HG03196 (cell line): ENCODE measurements at regions not wholly inside any gene's neighbourhood (a gene's known extent, or its start where the extent isn't known, plus 50 kb on each side); places are given as distances from the start of the nearest gene placed in this dataset.

Experiments used
- ATAC-seq: cut with Tn5 transposase; IDR thresholded peaks from one replicate; pipeline ENCODE4 v1.9.1; 2021; ENCODE audit not compliant: unreplicated experiment

DNA sequence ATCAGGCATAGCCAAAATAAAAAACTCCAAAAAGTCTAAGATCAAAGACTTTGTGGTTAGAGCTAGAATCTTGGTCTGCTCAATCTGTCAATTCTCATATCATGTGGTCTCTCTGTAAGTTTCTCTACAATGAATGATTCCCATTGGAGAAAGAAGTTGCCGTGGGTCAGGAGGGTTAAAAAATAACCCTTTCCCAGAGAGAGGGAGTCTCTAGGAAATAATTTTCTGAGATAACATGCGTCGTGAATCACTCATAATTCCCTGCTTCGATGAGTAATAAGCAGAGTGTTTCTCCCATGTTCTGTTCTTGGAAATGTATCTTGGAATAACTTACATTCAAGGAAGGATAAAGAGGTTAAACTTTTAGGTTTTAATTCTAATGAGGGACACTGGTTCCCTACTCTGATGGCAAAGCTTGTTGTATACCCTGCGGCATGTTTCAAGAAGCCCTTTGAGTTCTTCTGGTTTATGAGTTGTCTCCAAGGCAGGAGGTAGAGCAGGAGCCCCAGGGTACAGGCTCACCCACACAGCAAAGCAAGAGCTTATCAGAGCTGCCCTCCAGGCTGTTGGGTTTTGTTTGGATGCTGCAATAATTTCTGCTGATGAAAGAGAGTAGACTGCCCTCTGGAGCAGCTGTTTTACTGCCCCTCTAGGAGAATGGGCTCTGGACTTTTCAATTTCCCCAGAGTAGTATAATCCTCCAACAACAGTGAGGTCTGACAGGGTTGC, 599.1 kb downstream of the QKI start:
- ATAC-seq, result no peak

DNA sequence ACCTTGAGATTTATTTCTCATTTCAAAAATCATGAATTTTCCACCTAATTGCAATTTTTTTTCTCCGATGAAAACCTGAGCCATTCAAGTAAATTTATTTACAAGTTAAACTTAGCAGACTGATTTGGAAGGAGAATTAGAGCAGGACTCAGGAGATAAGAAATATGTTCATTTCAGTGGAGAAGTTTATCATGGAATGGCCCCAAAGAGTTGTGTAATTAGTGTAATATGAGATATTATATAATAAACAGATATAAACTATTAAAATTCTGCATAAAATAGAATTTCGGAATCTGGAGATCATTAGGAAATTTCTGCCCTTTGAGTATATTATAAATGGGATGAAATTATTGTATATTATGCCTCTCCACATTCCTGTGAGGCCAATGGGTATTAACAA, 596.8 kb downstream of the QKI start:
- no peak for ATAC-seq

DNA sequence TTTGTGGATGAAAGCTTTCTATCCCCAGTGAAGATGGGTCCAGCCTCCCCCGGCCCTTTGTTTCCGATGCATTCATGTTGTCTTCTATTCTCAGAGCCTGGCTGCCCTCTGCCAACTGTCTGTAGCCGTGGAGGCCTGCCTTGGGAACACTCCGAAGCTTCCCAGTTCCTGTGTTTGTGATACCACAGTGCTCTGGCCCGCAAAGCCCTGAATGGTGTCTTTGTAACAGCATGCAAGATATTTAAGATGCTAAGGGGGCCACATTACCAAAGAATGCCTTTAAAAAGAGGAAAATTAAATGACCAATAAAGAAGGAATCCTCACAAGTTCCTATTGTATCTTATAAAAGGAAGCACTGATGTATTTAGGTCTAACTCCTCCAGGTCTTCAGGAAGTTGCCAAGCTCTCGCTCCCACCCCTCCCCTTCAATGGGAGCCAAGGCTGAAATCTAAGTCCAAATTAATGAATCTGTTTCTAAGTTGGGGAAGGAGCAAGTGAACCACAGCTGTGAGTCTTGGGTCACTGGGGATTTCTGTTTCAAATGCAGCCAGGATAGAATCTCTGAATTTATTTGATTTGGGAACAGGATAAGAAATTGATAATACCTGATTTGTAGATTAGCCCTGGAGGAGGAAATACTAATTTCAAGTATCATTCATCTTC, 596.1 kb downstream of the QKI start:
- no peak for ATAC-seq

DNA sequence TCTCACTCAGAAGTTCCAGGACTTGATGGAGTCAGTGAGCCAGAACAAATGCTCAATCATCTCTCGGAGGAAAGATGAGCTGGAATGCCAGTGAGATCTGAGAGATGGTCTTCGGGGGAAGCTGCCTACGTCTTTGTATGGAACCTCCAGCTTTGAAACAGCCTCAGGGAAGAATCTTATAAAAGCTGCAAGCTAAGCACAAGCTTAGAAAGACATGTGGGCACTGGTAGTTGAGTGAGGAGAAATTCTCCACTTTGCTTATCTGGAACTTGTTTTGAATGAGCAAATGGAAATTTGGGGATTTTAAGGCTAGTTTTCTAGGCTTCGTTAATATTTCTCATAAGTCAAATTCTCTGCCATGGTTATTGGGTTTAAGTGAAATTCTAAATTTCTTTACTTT, 594.4 kb downstream of the QKI start:
- ATAC-seq, result no peak

DNA sequence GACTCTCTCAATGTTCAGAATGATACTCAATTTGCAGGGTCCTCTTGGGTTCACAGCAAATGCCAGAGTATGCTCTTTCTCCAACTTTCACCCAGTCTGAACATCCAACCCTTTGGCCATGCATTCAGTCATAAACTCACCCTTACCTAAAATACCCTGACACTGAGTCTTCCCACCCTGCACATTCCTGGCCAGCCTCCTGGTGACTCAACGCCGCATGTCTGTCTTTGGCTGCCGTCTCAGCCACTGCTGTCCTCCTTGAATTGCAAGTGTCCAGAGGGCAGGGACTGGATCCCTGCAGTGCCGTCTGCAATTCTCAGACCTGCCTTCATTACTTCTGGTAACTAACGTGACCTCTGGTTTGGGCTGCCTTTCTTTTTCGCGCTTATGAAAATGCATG, 593.4 kb downstream of the QKI start:
- no peak for ATAC-seq

DNA sequence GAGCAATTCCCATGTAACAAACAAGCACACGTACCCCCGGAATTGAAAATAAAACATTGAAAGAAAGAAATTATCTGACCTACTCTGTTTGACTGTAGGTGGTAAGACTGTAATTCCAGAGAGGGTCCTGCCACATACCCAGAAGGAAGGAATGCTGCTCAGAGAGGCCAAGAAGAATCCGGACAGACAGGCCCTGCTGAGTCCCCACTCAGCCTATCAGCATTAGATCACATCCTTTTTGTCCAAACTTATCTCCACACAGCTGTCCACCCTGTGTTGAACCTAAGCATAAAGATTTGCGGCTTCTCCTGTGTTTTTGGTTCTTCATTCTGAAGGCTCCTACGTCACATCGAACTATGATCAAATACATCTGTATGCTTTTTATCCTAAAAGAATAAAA, 591.9 kb downstream of the QKI start:
- ATAC-seq, result no peak

DNA sequence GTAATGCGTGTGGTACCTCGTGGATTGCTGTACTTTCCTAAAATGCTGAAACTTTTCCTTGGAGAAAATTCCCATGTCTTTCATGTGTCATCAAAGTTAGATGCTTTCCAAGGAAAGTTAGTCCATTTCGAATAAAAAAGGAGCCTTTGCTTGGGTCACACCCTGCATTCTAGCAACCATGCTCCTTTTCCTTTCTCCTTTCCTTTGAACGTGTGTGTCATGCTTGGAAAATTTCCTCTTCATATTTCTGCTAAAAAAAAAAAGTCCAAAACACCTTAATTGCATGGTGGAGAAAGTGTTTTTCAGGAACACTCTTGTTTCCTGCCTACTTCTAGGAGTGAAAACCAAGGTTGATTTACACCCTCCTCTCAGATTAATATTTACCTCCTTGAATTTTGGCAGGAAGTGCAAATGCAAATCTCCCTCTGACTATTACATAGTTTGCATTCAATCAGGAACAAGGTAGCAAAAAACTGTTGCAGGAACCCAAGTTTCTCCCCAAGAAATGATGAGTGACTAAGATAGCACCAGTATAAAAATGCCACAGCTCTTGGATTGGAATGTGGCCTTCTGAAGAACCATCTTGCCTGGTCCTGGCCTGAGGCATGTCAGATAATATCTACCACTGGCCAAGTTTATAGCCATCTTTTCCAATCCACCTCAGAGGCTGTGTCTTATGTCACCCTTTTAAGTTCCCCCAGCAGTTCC, 590.6 kb downstream of the QKI start:
- ATAC-seq, result no peak

DNA sequence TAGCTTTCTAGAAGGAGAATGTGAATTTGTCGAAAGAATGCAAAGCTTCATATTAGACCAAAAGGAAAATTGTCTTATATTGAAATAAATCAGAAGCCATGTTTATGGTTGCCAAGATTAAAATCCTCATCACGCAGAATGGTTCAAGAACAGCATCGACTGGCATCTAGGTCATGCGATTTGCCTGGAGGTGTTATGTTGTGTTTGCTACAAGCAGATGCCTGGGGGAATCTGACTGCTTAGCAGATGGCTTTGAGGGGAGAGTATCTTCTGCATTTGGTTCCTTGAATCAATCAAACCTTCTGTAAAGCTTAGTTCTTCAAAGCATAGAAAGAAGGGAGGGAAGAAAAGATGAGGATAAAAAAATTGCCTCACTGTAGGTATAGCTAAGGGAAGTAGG, 585.8 kb downstream of the QKI start:
- no peak for ATAC-seq

DNA sequence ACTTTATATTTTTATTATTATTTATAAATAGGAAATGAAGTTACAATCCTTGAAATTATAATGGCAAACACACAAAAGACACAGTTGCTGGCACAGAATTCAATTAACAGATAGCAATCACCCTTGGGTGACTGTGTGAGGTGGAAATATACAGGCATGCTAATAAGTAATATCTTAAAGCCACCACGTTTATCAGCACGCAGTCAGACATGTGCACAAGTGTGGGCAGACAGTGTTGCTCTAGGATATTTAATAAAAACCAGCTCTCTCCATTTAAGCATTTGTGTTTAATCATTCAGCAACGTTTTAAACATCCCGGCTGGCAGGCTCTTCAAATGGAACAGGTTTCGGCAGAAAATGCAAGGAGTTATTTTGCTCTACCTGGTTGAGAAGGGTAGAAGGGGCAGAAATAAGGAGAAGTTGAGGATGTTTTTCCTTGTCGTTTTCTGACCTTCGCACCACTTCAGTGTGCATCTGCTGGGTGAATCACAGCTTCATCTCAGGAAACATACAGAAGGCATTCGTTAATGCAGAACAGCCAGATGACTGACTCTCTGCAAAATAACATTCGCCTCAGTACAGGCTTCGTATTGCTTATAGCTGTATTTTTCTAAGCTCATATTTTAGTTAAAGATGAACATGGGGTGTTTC, 585.1 kb downstream of the QKI start:
- ATAC-seq, result no peak

DNA sequence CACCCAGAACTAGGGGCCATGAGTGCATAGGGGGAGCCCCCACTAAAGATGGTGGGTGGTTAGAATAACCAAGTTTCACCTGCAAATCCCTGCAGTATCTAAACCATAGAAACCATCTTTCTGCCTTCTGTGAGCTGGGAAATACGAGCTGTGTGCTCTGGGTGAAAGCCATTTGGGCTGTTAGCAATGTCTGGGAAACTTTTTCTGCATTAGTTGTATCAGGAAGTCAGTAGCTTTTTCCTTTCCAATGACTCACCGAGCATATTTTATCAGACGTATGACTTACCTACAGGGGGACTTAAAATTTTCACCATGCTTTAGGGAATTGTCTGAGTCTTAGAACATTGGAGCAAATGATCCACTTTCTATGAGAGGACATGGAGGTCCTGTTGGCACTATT, 584.0 kb downstream of the QKI start:
- ATAC-seq, result no peak

DNA sequence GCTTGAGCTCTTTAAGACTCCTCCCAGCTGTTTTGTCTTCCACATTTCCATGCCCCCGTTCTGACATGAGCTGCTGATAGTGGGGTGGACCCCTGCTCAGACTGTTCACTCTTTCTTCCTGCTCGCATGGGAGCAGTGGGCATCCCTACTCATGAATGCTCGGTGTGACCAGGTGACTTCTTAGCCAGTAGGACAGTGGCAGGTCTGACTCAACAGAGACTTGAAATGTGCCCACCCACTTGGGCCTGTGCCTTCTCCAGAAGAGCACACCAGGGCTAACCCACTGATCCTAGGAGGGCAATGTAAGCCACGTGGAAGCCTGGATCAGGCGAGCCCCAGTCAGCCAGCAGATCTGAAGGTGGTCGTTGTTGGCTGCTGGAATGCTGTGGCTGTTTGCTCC, 582.0 kb downstream of the QKI start:
- ATAC-seq, result no peak

DNA sequence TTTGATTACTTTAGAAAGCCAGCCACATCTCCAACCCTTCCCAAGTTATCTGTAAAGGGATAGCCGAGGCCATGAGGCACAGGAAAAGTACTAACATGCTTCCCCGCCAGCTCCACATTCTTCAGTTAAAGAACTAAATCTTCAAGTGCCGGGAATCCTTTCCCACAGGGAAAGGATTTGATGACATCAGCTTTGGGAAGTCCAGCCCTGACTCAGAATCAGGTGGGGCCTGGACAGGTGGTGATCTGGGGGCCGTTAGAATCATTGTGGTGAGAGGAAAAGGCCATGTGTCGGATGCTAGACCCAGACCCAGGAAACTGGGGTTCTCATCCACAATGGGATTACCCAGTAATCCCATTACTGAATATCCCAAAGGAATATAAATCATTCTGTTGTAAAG, 580.0 kb downstream of the QKI start:
- ATAC-seq, result no peak

DNA sequence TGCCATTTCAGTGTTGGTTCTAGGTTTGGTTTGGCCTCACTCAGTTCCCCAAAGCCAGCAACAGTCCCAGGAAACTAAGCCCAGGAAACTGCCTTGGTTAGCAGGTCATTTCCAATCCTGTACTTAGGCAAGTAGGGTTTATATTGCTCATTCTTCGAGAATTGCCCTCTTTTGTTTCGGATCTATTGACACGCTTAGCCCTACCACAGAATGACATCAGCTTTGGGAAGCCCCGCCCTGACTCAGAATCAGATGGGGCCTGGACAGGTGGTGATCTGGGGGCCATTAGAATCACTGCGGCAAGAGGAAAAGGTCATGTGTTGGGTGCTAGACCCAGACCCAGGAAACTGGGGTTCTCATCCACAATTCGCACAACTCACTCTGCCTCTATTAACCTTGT, 578.2 kb downstream of the QKI start:
- ATAC-seq, result no peak

DNA sequence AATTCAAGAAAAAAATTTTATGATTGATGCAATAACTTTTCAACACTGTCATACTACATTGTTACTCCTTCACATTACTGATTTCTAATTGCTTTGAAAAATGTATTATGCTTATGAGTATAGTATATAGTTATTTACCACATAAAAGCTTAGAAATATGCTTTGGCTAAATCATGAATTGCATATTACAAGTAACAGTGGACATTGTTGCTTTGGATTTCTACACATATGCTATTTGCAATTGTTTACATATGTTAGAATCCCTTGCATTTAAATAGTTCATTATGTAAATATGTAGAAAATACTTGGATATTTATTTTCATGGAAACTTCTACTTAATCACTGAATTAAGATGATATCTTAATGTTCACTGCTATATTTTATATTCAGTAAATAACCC, 577.5 kb downstream of the QKI start:
- ATAC-seq, result no peak

DNA sequence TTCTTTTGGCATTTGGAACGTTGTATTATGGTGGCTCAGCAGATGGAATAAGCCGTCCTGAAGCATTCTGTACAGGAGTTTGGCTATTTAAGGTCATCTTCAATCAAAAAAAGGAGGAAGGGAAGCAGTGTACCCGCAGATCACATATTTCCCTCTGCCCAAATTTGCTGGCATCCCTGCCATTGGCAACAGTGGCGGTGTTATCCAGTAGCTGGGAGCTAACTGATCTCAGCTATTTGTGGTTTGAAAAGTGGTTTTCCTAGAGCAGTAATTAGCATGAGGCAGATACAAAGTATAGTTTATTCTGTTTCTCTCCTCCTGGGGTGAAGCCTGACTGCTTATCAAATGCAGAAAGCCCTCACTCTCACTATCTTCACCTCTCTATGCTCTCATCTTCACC, 576.8 kb downstream of the QKI start:
- no peak for ATAC-seq

DNA sequence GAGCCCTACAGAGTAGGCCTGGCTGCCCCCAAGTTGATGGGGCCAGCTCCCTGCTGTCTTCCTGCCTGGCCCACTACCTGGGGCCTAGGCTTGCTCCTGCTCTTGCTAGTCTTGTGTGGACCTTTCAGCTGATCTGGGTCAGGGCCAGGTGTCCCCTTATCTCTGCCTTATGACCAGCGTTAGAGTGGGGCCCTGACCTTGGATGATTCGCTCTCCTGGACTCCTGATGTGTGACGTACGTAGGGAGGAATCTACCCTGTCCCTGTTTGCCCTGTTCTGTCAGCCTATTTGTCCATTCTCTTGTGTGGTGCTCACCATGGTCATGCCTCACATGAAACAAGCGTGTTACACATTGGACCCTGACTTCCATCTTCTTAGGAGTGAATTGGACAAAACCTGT, 571.8 kb downstream of the QKI start:
- ATAC-seq, result no peak

DNA sequence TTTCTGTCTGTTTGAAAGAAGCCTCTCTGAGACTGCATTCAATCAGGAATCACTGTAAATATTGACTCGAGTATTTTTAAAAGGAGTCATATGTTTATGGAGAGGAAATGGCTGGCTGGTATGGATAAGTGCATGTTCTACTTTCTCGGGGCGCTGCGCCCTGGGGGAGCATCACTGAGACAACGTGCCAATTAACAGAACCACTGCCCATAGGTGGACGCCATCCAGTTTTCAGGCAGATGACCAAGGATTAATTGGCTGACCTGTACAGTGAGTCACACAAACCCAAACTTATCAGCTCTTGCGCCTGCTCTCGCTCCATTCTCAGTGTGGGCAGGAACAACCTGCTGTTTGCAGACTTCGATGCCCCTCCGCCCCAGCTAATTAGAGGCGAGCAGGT, 571.2 kb downstream of the QKI start:
- ATAC-seq, result no peak

DNA sequence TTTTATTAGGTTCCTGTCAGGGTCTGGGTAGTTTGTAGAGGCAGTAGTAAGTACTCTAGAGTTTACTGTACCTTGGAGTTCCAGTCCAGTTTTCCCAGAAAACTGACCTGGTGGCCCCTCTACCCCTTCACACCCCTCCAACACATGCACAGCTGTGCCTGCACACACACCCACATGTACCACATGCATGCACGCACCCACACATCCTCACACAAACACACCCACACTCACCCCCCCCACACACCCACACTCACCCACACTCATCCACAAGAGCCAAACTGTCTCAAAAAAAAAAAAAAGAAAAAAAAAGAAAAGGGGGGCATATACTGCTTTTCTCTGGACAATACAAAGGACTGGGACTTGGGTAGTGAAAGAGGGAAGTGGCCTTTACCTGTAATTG, 570.5 kb downstream of the QKI start:
- ATAC-seq, result no peak

DNA sequence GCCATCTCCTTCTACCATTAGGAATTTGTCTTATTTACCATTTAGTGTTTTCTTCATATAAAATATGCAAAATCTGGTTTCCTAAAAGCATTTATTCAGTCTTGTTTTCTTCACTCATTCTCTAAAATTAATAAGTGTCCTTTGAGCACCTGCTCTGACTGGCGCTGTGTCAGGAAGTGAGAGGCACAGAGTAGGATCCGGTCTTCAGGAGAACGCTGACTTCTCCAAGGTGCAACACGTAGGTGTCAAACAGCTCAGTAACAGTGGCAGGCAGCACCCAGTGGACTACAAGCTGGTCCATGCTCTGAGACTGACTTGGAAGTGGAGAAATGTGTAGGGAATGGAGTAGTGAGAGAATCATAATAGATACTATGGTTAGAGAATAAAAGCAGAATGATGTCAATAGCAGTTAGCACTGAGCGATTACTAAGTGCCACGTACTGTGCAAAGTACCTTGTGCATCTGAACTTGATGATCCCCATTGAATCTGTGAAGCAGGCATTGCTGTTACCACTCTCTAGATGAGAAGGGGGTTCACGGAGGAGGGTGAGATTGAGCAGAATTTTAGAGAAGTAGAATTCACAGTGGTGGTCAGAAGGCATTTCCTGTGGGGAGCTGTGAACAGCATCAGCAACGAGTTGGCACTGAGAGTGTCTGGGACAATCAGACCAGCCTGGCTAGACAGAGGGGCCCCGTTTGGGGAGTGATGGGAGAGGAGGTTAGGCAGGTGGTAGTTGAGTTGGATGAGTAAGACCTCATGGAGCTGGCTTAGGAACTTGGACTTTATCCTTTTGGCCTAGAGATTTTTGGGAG, 569.8 kb downstream of the QKI start:
- ATAC-seq, result no peak

DNA sequence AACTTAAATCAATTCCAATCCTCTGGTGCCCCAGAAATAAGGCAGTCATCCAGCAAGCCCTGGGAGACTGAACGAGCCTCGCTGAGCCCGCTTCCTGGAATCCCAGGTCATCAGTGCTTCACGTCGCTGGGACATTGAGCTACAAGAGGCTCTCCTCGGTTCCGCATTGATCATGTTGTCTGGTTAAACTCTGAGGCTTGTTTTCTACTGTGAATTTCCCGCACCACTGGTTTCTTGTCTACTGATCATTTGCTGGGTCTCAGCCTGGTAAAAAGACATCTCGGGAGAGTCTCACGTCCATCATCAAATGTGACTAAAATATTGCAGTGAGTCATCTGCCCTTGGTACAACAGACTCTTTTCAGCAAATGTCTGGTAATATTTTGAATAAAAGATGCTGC, 569.2 kb downstream of the QKI start:
- no peak for ATAC-seq

DNA sequence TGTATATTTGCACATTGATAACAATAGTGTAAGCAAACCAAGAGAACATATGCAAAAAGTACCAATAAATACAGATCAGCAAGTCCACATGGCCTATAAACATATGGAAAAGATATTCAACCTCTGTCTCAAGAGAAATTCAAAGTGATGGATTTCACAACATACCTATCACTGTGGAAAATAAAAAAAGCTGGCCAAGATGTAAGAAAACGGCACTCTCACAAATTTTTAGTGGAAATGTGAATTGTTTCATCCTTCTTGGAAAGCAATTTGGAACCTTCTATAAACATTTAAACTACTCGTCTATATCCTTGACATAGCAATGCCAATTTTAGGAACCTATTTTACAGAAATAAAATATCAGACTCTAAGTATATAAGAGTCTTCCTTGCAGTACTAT, 559.8 kb downstream of the QKI start:
- ATAC-seq, result no peak
